ENCODE measurements at regions not wholly inside any gene's neighbourhood (a gene's known extent, or its start where the extent isn't known, plus 50 kb on each side); places are given as distances from the start of the nearest gene placed in this dataset.
"Not testable (repeated sequence)": the region's sequence is repeated elsewhere in the genome, so short reads cannot be mapped to it uniquely, and the experiment has no call there.

DNA sequence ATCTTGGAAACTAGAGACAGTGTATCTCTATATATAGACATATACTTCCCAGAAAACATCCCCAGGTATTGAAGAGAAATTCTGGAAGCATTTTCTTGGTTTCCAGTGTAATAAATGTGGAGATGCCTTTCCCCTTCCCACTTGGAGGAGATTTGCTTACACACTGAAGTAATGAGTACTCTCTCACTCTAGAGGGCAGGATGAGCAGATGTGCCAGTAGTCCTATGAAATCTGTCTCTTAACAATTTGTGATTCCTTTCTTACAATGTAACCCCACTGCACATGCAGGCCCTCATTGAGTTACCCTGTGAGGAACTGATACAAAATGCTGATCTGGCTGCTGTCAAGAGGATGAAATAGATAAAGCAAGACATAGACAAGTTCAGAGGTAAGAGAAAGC, 567.2 kb downstream of the SLCO4C1 start:
- no peak overlapping the region for H3K4me3 ChIP-seq (ENCODE audit: low read depth, low read length)
- peak; percentile 1 for DNase-seq (ENCODE audit: low read depth)
- TF ChIP-seq, protein P1, sequence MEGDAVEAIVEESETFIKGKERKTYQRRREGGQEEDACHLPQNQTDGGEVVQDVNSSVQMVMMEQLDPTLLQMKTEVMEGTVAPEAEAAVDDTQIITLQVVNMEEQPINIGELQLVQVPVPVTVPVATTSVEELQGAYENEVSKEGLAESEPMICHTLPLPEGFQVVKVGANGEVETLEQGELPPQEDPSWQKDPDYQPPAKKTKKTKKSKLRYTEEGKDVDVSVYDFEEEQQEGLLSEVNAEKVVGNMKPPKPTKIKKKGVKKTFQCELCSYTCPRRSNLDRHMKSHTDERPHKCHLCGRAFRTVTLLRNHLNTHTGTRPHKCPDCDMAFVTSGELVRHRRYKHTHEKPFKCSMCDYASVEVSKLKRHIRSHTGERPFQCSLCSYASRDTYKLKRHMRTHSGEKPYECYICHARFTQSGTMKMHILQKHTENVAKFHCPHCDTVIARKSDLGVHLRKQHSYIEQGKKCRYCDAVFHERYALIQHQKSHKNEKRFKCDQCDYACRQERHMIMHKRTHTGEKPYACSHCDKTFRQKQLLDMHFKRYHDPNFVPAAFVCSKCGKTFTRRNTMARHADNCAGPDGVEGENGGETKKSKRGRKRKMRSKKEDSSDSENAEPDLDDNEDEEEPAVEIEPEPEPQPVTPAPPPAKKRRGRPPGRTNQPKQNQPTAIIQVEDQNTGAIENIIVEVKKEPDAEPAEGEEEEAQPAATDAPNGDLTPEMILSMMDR (conservative IDR thresholded peaks at IDR 0.05; ENCODE audit: low read depth, low read length): peak; percentile 1

DNA sequence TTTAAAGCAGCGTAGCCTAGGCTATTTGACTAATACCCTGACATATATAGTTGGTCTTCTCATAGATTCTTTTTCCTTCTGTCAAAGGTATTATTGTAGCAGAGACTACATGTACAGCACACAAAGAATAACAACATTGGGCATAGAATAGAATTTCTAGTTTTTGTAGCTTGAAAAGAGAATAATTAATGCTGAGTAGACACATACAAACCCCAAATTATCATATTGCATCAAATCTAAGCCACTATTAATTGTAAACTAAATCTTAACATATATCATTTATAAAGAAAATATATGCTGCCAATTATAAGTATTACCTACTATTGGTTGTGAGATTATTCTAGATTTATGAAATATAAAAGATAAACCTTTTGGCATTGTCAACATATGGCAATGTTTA, 574.5 kb downstream of the SLCO4C1 start:
- H3K4me3 ChIP-seq (ENCODE audit: low read depth, low read length): no peak overlapping the region
- TF ChIP-seq, protein P1 (conservative IDR thresholded peaks at IDR 0.05; ENCODE audit: low read depth, low read length): no peak
- no peak for DNase-seq (ENCODE audit: low read depth)

DNA sequence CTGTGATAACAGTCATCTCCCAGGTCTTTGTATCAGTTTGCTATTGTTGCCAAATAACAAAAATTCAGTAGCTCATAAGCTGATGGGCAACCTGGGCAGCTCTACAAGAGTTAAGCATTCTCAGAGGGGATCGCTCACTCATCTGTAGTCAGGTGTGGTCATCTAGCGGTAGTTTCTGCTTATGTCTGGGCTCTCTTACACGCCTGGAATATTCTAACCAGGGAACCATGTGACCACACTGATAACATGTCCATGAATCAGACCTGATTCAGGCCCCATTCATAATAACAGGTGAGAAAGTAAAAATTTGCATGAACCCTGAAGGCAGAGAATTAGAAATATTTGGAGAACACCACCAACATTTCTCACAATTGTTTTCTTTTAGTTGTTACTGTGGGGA, 576.1 kb downstream of the SLCO4C1 start:
- no peak overlapping the region for H3K4me3 ChIP-seq (ENCODE audit: low read depth, low read length)
- DNase-seq (ENCODE audit: low read depth): no peak
- TF ChIP-seq, protein P1 (conservative IDR thresholded peaks at IDR 0.05; ENCODE audit: low read depth, low read length): no peak

DNA sequence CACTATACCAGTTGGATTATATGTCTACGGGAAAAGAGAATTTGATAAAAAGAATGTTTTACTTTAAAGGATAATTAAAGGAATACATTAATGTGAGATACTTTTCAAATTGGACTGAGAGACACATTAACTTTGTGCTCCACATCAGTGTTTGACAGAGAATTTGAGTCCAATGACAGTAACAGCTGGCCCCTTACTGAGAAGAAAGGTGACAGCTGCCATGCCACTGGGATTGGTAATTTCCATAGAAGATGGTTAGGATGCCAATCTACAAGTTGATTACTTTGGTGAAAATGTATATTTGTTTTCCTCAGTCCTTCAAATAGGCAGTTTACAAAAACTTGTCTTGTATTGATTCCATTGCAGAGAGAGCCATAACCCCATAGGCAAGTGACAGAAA, 578.4 kb downstream of the SLCO4C1 start:
- TF ChIP-seq, protein P1 (conservative IDR thresholded peaks at IDR 0.05; ENCODE audit: low read depth, low read length): no peak
- H3K4me3 ChIP-seq (ENCODE audit: low read depth, low read length): no peak overlapping the region
- no peak for DNase-seq (ENCODE audit: low read depth)

GRCh38 chr5:101716941-101717340, 579.1 kb downstream of the SLCO4C1 start:
- TF ChIP-seq, protein P1 (conservative IDR thresholded peaks at IDR 0.05; ENCODE audit: low read depth, low read length): no peak
- H3K4me3 ChIP-seq (ENCODE audit: low read depth, low read length): no peak overlapping the region
- no peak for DNase-seq (ENCODE audit: low read depth)

- not testable (repeated sequence) for DNase-seq (ENCODE audit: low read depth); H3K4me3 ChIP-seq (ENCODE audit: low read depth, low read length)
Observed at GRCh38 chr5:101715790-101716189, 580.3 kb downstream of the SLCO4C1 start.

GRCh38 chr5:101689306-101689705, 606.8 kb downstream of the SLCO4C1 start:
- TF ChIP-seq, protein P1 (conservative IDR thresholded peaks at IDR 0.05; ENCODE audit: low read depth, low read length): no peak
- no peak for DNase-seq (ENCODE audit: low read depth)
- H3K4me3 ChIP-seq (ENCODE audit: low read depth, low read length): no peak overlapping the region

DNA sequence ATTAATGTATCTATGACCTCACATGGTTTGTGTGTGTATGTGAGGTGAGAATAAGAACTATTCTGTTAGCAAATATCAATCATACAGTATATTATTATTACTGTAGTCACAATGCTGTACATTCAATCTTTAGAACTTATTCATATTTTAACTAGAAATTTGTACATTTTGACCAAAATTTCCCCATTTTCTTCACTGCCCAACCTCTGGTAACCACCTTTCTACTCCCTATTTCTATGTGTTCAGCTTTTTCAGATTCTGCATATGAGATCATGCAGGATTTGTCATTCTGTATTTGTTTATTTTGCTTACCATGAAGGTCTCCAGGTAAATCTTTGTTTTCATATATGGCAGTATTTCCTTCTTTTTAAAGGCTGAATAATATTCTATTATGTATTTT, 607.9 kb downstream of the SLCO4C1 start:
- DNase-seq (ENCODE audit: low read depth): no peak
- H3K4me3 ChIP-seq (ENCODE audit: low read depth, low read length): no peak overlapping the region
- TF ChIP-seq, protein P1 (conservative IDR thresholded peaks at IDR 0.05; ENCODE audit: low read depth, low read length): no peak
